HUES64 (cell line): ENCODE measurements at regions not wholly inside any gene's neighbourhood (a gene's known extent, or its start where the extent isn't known, plus 50 kb on each side); places are given as distances from the start of the nearest gene placed in this dataset.
A peak's percentile ranks its signal among the peaks of the same experiment; 100 is the strongest.
"Not testable (repeated sequence)": the region's sequence is repeated elsewhere in the genome, so short reads cannot be mapped to it uniquely, and the experiment has no call there.

Experiments
- H3K27ac ChIP-seq: 2 replicates; pipeline ENCODE4 v1.7.0; 2013; ENCODE audit warnings: low read depth, low read length, inconsistent platforms
- H3K27me3 ChIP-seq: 2 replicates; pipeline ENCODE4 v1.6.1; 2013; ENCODE audit warnings: mild to moderate bottlenecking, low read length; ENCODE audit not compliant: insufficient read depth
- H3K36me3 ChIP-seq: 2 replicates; pipeline ENCODE4 v1.6.1; 2013; ENCODE audit warnings: mild to moderate bottlenecking, low read length; ENCODE audit not compliant: insufficient read depth
- H3K4me1 ChIP-seq: 2 replicates; pipeline ENCODE4 v1.6.1; 2013; ENCODE audit warnings: mild to moderate bottlenecking, low read length, moderate library complexity; ENCODE audit not compliant: insufficient read depth
- H3K4me3 ChIP-seq: 2 replicates; pipeline ENCODE4 v1.5.1; 2013; ENCODE audit warnings: mild to moderate bottlenecking, low read length, moderate library complexity
- H3K9ac ChIP-seq: 2 replicates; pipeline ENCODE4 v1.6.1; 2013; ENCODE audit warnings: mild to moderate bottlenecking, low read depth, low read length
- H3K9me3 ChIP-seq: 2 replicates; pipeline ENCODE4 v1.6.1; 2013; ENCODE audit warnings: low read depth, low read length; ENCODE audit not compliant: insufficient read depth
- WGBS: fragments of 150-250, 120-280 bp; methylation state at CpG from one replicate; pipeline ENCODE4 v1.1.7; 2013; ENCODE audit warnings: missing lambda C conversion rate; 5-methylcytosine and 5-hydroxymethylcytosine counted together

GRCh38 chr15:85196697-85197096 lies 183.7 kb upstream of the AKAP13 start:
- H3K27ac ChIP-seq: not testable (repeated sequence)

DNA sequence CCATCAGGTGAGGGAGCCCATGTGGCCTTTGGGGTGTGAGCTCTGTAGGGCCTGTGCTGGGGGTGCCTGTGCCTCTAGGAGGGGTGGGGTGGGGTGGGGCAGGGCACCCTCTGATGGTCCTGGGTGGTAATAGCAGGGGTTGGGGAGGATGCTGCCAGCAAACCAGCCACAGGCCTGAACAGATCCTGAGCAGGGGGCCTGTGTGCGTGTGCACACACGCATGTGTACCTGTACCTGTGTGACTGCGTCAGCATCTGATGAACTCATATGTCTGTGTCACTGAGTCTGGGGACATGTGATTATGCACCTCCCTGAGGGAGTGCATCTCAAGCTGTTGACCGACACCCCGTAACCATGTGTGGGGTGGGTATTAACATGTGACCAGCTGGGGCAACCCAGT lies 182.8 kb upstream of the AKAP13 start:
- H3K27me3 ChIP-seq, H3K4me3 ChIP-seq, H3K27ac ChIP-seq, H3K9ac ChIP-seq, H3K36me3 ChIP-seq, H3K9me3 ChIP-seq, H3K4me1 ChIP-seq: not testable (repeated sequence)
- no CpG with 5 or more reads among the region's 5 CpGs for WGBS

More at GRCh38 chr15:85196697-85197096, 183.7 kb upstream of the AKAP13 start:
- WGBS: 100% methylated on average over 2 of the region's 5 CpGs
- not testable (repeated sequence) for H3K9ac ChIP-seq, H3K9me3 ChIP-seq, H3K4me3 ChIP-seq, H3K4me1 ChIP-seq, H3K36me3 ChIP-seq, H3K27me3 ChIP-seq

- not testable (repeated sequence) for H3K4me3 ChIP-seq, H3K36me3 ChIP-seq, H3K27ac ChIP-seq, H3K27me3 ChIP-seq, H3K9me3 ChIP-seq, H3K4me1 ChIP-seq, H3K9ac ChIP-seq
- WGBS: no CpG with 5 or more reads among the region's 13 CpGs
These were observed 182.0 kb upstream of the AKAP13 start for GRCh38 chr15:85198432-85198831.

DNA sequence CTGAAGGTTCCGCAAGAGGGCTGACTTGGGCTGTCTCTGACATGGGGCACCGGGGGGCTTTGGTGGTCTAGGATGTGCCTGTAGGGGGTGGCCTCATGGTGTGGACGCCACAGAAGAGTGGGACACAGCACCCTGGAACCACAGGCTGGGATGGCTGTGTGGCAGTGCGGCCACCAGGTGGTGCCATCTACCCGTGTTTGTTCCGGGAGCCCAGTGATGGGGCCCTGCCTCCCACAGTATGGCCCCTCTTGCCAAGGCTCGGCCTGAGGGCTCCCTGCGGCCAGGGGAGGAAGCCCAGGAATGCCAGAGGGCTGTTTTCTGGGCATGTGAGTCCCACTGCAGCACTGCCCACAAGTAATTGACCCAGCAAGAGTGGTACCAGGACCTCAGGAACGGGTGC lies 180.2 kb upstream of the AKAP13 start:
- not testable (repeated sequence) for H3K4me3 ChIP-seq, H3K9ac ChIP-seq, H3K36me3 ChIP-seq, H3K27ac ChIP-seq, H3K9me3 ChIP-seq, H3K4me1 ChIP-seq, H3K27me3 ChIP-seq
- WGBS: no CpG with 5 or more reads among the region's 9 CpGs

DNA sequence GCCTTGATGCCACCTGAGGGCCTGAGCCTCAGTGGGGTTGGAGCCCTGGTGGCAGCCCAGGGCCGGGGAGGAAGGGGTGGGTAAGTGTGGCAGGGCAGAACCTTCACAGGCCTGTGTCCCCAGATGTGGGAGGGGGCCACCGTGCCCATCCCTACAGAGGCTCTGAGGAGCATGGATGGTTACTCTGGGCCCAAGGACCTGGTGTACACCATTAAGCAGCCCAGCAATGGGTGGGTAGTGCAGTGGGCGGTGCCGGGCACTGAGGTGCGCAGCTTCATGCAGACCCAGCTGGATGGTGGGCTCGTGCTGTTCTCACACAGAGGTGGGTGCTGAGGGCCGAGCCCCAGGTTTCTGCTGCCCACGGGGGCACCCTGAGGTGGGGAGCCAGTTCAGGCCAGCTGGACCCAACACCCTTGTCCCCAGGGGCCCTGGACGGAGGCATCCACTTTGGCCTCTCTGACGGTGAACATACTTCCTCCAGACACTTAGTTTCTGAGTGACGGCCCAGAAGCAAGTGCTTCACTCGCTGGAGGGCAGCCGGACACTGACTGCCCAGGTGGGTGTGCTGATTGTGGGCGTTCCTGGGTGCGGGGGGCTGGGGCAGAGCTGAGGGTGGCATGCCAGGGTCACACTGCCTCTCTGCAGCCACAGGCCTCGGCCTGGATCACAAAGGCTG lies 179.1 kb upstream of the AKAP13 start:
- WGBS: 64% methylated on average over 2 of the region's 16 CpGs
- not testable (repeated sequence) for H3K9me3 ChIP-seq, H3K27me3 ChIP-seq, H3K9ac ChIP-seq, H3K4me1 ChIP-seq, H3K4me3 ChIP-seq, H3K27ac ChIP-seq, H3K36me3 ChIP-seq

GRCh38 chr15:85204481-85204880 lies 175.9 kb upstream of the AKAP13 start:
- H3K36me3 ChIP-seq, H3K27me3 ChIP-seq, H3K9me3 ChIP-seq, H3K27ac ChIP-seq, H3K4me3 ChIP-seq, H3K4me1 ChIP-seq, H3K9ac ChIP-seq: not testable (repeated sequence)
- no CpG with 5 or more reads among the region's 16 CpGs for WGBS

DNA sequence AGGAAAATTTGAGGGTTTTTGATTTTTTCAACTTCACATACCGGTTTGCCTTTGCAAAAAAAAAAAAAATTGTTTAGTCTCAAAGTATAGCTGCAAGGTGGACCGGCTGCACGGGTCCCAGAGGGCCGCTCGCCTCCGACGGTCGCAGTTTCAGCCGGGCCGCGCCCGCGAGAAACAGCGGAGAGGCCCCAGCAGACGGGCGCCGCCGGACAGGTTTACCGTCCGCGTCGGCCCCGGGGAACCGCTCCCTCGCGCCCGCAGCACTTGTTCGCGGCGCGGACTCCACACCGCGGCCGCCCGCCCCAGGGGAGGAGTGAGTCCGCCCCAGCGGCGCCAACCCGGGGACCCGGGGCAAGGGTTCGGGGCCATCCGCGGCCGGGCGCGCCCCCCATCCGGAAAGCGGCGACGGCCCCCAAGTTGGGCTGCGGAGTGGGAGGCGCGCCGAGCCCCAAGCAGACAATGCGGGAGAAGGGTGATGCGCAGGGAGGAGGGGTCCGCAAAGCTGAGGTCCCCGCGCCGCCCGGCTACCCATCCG lies 146.5 kb upstream of the AKAP13 start:
- WGBS: 0% methylated on average over 20 of the region's 62 CpGs
- H3K4me3 ChIP-seq: peak overlapping the region; percentile 33; the same call in 1 of the 2 replicates
- H3K9ac ChIP-seq: not testable (repeated sequence)

GRCh38 chr15:85234450-85235196 lies 145.8 kb upstream of the AKAP13 start:
- H3K9ac ChIP-seq, H3K36me3 ChIP-seq, H3K27me3 ChIP-seq, H3K4me1 ChIP-seq, H3K9me3 ChIP-seq, H3K27ac ChIP-seq: not testable (repeated sequence)
- H3K4me3 ChIP-seq: peak overlapping the region; percentile 38
- WGBS: 0% methylated on average over 2 of the region's 55 CpGs

More for the DNA sequence above, 146.5 kb upstream of the AKAP13 start:
- H3K9me3 ChIP-seq, H3K27me3 ChIP-seq, H3K27ac ChIP-seq, H3K36me3 ChIP-seq, H3K4me1 ChIP-seq: not testable (repeated sequence)

GRCh38 chr15:85244056-85244455 lies 136.3 kb upstream of the AKAP13 start:
- H3K27ac ChIP-seq, H3K4me3 ChIP-seq, H3K4me1 ChIP-seq, H3K9me3 ChIP-seq, H3K27me3 ChIP-seq, H3K9ac ChIP-seq, H3K36me3 ChIP-seq: not testable (repeated sequence)
- no CpG with 5 or more reads among the region's 1 CpG for WGBS

DNA sequence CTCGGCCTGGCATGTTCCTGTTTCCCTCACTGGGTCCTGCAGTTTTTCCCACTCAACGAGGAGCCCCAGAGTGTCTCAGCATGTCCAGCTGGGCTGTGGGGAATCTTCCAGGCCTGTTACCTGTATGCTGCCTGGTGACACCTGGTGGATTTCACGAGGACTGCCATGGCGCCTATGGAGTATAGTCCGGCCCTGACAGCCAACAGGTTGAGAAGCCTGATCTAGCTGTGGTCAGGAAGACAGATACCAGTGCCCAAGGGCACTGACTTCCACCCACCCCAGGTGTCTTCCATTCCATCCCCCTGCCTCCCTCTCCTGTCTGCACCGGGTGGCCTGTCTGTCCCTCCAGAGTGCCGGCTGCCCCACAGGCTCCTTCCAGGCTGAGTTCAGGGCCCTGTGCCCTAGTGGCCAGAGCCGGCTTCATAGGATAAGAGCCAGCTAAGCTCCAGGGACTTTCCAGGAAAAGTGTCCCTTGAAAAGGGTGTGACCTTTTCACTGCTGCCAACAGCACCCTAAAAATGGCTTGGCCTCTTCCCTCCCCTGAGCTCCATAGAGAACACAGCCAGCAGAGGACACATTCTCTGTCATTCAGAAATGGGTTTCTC lies 129.4 kb upstream of the AKAP13 start:
- 74% methylated on average over 8 of the region's 8 CpGs for WGBS
- H3K9me3 ChIP-seq, H3K36me3 ChIP-seq, H3K27ac ChIP-seq, H3K9ac ChIP-seq, H3K4me1 ChIP-seq, H3K4me3 ChIP-seq, H3K27me3 ChIP-seq: not testable (repeated sequence)

GRCh38 chr15:85253196-85253915 lies 127.0 kb upstream of the AKAP13 start:
- H3K27ac ChIP-seq, H3K4me1 ChIP-seq, H3K9me3 ChIP-seq, H3K9ac ChIP-seq, H3K36me3 ChIP-seq, H3K4me3 ChIP-seq, H3K27me3 ChIP-seq: not testable (repeated sequence)
- WGBS: 85% methylated on average over 13 of the region's 15 CpGs
